Spleen (tissue), 7 donors: ENCODE measurements at regions not wholly inside any gene's neighbourhood (a gene's known extent, or its start where the extent isn't known, plus 50 kb on each side); places are given as distances from the start of the nearest gene placed in this dataset.

Experiments
- CTCF ChIP-seq, 11 experiments: fragments of 200-600 bp in 7 of 11; fragments of 450-650 bp in 4 of 11; sonication (generic) in 4 of 11; IDR thresholded peaks in 8 of 11; conservative IDR thresholded peaks in 3 of 11; 1 replicate in 7 of 11; 2 replicates in 4 of 11; pipeline versions ENCODE4 v1.4.0 to v1.8.0; 2016 to 2021; ENCODE audit warnings: antibody characterized with exemption in 11 of 11, inconsistent platforms in 4 of 11, mild to moderate bottlenecking in 1 of 11
- POLR2A ChIP-seq, 3 donors: fragments of 450-650 bp; IDR thresholded peaks; one replicate each; pipeline ENCODE4 v1.5.1; 2017; ENCODE audit warnings: antibody characterized with exemption in 3 of 3, mild to moderate bottlenecking in 1 of 3
- POLR2AphosphoS5 ChIP-seq, 3 donors: sonication (generic); formaldehyde crosslinking; IDR thresholded peaks; one replicate each; pipeline ENCODE4 v1.5.1; 2017; ENCODE audit warnings: antibody characterized with exemption in 3 of 3
- donor health status: DM: no; HTN: no; CAD: no; lungs with moderate emphysema.
- donor health status: DM: no; HTN: no; CAD: no.
- donor health status: DM: no; HTN: no; CAD: no.

GRCh38 chr3:14295037-14295436, 107.4 kb upstream of the SLC6A6 start:
- TF ChIP-seq POLR2A (IDR thresholded peaks at IDR 0.05) (no peak), CTCF (IDR thresholded peaks at IDR 0.05 in 8 of 11, conservative IDR thresholded peaks at IDR 0.05 in 3 of 11) (no peak), POLR2AphosphoS5 (IDR thresholded peaks at IDR 0.05) (no peak)
